Fibroblast of lung (primary cell): ENCODE measurements at regions not wholly inside any gene's neighbourhood (a gene's known extent, or its start where the extent isn't known, plus 50 kb on each side); places are given as distances from the start of the nearest gene placed in this dataset.

Experiments
- EZH2 ChIP-seq: IDR thresholded peaks from 2 replicates; pipeline ENCODE4 v1.5.1; 2012; ENCODE audit warnings: low read length, control low read depth, mild to moderate bottlenecking; ENCODE audit errors: missing control alignments
- TF ChIP-seq, protein P1 (sequence below), 2 donors: IDR thresholded peaks in 1 of 2; conservative IDR thresholded peaks in 1 of 2; 1 replicate in 1 of 2; 2 replicates in 1 of 2; pipeline ENCODE4 v1.5.1; 2011 to 2012; ENCODE audit warnings: low read length in 2 of 2, control low read depth in 1 of 2, inconsistent platforms in 1 of 2, low read depth in 1 of 2, mild to moderate bottlenecking in 1 of 2

DNA sequence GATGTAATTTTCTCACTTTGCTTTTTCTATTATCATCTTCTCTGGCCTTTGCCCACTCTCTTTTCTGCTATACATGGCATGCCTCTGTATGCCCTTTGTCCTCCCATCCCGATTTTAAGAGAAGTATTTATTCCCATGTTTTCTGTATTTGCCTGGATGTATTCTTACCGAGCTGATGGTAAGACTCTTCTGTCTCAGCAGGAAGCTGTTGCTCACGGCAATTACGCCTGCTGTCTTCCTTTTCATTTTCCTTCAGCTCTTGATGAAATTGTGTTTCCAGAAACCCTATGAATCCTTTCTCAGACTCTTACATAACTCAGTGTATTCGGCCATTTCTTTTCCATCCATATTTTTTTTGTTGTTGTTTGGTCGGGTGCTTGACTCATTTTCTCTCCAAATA, 121.6 kb downstream of the SP3 start:
- TF ChIP-seq, protein P1, sequence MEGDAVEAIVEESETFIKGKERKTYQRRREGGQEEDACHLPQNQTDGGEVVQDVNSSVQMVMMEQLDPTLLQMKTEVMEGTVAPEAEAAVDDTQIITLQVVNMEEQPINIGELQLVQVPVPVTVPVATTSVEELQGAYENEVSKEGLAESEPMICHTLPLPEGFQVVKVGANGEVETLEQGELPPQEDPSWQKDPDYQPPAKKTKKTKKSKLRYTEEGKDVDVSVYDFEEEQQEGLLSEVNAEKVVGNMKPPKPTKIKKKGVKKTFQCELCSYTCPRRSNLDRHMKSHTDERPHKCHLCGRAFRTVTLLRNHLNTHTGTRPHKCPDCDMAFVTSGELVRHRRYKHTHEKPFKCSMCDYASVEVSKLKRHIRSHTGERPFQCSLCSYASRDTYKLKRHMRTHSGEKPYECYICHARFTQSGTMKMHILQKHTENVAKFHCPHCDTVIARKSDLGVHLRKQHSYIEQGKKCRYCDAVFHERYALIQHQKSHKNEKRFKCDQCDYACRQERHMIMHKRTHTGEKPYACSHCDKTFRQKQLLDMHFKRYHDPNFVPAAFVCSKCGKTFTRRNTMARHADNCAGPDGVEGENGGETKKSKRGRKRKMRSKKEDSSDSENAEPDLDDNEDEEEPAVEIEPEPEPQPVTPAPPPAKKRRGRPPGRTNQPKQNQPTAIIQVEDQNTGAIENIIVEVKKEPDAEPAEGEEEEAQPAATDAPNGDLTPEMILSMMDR (conservative IDR thresholded peaks at IDR 0.05 in 1 of 2, IDR thresholded peaks at IDR 0.05 in 1 of 2; ENCODE audit: low read depth in 1 of 2, low read length in 2 of 2), result no peak
- no peak for TF ChIP-seq EZH2
